Myocyte (in vitro differentiated cells): ENCODE measurements at regions not wholly inside any gene's neighbourhood (a gene's known extent, or its start where the extent isn't known, plus 50 kb on each side); places are given as distances from the start of the nearest gene placed in this dataset.
A peak's percentile ranks its signal among the peaks of the same experiment; 100 is the strongest.
"Not testable (repeated sequence)": the region's sequence is repeated elsewhere in the genome, so short reads cannot be mapped to it uniquely, and the experiment has no call there.

ENCODE experiments used
- DNase-seq: peaks from one replicate; pipeline ENCODE4 v3.0.0-alpha.2; 2012; ENCODE audit warnings: low read depth

GRCh38 chr5:135182675-135183074 is 148.6 kb upstream of the PITX1 start:
- DNase-seq, result no peak

DNA sequence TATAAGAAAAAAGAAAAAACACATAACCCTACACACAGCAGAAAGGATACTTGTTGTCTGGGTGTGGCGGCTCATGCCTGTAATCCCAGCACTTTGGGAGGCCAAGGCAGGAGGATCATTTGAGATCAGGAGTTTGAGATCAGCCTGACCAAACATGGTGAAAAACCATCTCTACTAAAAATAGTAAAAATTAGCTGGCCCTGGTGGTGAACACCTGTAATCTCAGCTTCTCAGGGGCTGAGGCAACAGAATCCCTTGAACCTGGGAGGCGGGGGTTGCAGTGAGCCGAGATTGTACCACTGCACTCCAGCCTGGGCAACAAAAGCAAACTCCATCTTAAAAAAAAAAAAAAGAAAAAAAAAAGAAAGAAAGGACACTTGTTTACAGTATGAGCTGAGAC is 147.6 kb upstream of the PITX1 start:
- no peak for DNase-seq

DNA sequence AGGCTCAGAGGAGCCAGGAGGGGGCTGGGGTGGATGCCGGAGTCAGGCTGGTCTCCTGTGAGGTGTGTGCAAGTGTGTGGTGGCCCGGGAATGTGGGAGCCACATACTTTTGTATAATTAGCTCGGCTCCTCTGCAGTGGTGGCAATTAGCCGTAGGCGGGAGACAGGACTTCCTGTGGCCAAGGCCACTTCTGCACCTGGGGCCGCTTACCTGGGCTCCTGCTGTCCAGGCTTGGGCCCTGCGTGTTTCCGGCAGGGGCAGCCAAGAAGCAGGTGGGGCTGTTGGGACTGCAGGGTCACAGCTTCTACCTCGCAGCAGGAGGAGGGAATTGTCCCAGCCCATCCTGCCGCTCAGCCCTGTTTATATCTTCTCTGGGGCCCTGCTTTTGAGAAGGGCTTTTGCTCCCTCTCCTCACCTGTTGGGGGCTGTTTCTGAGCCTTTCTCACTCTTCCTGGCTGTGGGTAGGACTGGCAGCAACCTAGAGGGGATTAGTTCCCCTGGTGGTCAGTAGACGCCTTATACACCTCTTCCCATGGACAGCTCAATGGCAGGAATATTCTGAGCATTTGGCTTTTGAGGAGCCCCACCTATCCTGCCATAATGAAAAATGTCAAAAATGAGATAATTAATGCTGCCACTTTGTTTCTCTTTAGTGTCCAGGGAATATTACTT is 145.4 kb upstream of the PITX1 start:
- DNase-seq, result no peak

DNA sequence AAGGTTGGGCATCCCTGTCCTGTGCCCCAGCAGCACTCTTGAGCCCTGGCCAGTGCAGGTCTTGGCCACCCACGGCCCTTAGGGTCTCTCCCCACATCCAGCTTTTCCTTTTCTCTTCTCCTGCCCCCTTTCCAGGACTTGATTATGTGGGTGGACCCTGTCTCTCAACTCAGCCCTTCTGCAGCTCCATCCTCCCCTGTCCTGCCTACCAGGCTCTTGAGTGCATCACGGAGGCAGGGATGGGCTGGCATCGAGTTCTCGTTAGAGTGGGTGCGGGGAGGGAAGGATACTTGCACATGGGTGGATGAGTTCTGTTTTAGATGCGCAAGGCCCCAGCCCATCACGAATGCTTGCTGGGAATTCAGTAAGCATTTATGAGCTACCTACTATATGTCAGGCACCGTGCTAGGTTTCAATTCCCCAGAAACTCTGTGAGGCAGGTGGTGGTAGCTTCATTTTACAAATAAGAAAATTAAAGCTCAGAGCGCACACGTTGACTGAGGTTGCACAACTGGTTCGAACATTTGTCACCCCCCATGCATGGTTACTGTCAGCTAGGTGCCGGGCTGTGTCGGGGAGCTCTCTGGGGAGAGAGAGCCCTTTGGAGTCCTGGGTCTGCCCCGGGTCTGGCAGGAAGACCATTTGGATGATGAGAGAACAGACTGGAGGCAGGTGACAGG is 144.6 kb upstream of the PITX1 start:
- DNase-seq, result no peak

GRCh38 chr5:135177591-135177990 is 143.6 kb upstream of the PITX1 start:
- DNase-seq, result no peak

DNA sequence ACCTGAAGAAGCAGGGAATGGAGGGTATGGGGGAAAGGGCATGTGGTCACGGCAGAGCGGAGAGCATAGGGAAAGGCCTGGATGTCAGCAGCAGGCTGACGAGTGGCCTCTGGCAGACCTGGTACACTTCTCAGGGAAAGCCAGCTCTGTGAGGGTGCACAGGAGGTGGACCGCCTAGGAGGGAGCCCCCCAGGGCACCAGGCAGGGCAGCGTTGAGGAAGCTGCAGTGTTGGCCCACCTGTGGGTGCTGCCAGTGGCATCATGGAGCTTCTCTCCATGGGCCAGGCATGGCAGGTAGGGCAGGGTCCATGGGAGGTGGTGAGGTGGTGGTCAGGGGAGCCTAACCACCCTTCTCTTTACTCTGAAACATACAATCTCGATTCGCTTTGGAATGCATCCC is 143.0 kb upstream of the PITX1 start:
- DNase-seq, result no peak

GRCh38 chr5:135174315-135175096 is 140.5 kb upstream of the PITX1 start:
- peak; percentile 41 for DNase-seq

GRCh38 chr5:135173662-135174290 is 139.7 kb upstream of the PITX1 start:
- no peak for DNase-seq

DNA sequence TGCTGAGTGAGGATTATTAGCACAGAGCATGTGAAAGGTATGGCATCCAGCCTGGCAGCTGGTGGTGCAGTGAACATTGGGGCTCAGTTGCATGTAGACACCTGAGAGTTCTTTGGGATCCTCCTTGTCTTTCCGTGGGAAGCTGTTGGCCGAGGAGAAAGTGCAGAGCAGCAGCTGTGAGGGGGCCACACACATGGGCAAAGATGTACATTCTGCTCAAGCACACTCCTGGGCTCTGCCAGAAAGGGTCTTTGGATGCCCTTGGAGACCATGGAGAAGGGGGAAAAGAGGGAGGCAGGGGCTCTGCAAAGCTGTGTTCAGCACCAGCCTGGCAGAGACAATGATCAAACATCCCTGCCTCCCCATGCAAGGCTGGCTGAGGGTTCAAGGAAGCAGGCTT is 138.7 kb upstream of the PITX1 start:
- no peak for DNase-seq

- no peak for DNase-seq
Measured at GRCh38 chr5:135171336-135171735, 137.3 kb upstream of the PITX1 start.

- DNase-seq, result no peak
Measured at GRCh38 chr5:135170500-135170899, 136.5 kb upstream of the PITX1 start.

DNA sequence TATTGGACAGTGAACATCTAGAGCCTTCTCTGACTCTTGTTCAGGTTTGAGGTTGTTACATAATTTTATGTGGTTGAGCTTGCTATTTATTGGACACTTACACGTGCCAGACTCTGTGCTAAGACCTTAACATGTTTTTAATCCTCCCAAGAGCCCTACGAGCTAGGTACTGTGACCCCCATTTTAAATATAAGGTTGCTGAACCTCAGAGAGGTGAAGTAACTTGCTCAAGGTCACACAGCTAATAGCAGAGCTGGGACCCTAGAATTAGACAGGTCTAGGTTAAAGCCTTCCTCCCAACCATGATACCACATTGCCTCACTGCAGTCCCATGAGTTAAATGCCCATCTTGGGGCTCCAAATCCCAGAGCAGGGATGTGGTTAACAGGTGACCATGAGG is 135.7 kb upstream of the PITX1 start:
- no peak for DNase-seq

- DNase-seq, result no peak
Measured at GRCh38 chr5:135167634-135168033, 133.6 kb upstream of the PITX1 start.

DNA sequence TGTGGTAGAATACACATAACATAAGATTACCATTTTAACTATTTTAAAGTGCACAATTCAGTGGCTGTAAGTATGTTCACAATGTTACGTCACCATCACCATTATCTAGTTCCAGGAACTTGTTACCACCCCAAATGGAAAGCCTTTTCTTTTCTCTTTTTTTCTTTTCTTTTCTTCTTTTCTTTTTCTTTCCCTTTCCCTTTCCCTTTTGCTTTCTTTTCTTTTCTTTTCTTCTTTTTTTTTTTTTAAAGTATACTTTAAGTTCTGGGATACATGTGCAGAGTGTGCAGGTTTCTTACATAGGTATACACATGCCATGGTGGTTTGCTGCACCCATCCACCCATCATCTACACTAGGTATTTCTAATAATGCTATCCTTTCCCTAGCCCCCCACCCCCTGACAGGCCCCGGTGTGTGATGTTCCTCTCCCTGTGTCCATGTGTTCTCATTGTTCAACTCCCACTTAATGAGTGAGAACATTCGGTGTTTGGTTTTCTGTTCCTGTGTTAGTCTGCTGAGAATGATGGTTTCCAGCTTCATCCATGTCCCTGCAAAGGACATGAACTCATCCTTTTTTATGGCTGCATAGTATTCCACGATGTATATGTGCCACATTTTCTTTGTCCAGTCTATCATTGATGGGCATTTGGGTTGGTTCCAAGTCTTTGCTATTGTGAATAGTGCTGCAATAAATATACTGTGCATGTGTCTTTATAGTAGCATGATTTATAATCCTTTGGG is 131.0 kb upstream of the PITX1 start:
- not testable (repeated sequence) for DNase-seq

GRCh38 chr5:135163964-135164363 is 129.9 kb upstream of the PITX1 start:
- DNase-seq, result no peak

GRCh38 chr5:135163391-135163790 is 129.4 kb upstream of the PITX1 start:
- DNase-seq, result no peak

GRCh38 chr5:135162661-135163265 is 128.7 kb upstream of the PITX1 start:
- peak; percentile 9 for DNase-seq

DNA sequence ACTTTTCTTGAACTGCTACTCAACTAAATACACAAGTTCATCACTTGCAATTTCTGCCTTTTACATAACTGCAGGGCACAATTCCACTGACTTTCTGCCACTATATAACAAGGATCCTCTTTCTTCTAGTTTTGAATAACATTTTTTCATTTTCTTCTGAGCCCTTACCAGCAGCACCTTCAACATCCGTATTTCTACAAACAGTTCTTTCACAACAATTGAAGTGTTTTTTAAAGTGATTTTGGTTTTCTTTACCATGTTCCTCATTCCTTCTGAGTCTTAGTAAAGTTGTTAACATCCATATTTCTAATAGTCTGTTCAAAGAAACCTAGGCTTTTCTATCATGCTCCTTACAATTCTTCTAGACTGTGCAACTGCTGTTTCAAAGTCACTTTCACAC is 127.2 kb upstream of the PITX1 start:
- no peak for DNase-seq

DNA sequence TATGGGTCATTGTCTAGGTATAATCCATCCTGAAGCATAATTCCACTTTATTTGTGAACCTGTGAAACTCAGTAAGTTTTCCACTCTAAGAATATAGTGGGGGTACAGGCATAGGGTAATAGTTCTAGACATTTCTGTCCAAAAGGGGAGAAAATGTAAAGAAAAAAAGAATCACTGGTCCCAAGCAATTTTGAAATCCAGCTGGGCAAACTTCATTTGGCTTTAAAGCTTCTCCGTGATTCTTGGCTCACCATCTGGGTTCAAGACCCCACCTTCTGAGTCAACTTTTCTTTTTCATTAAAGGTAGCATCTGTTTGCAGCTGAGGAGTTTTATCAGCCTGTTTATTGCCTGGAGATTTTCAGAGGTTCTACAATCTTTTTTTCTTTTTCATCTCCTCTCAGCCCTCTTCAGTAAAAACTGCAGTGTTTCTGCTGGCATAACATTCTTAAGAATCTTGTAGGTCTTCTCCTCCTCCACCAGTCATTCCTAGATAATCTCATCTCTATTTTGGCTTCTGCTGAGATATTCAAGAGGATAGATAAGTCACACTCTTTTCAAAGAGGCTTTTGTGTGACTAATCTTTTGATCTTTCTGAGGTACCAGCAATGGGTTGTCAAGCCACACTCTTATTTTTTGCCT is 126.1 kb upstream of the PITX1 start:
- DNase-seq, result no peak

- DNase-seq, result no peak
Measured at GRCh38 chr5:135159626-135160025, 125.6 kb upstream of the PITX1 start.
